ENCODE measurements at regions not wholly inside any gene's neighbourhood (a gene's known extent, or its start where the extent isn't known, plus 50 kb on each side); places are given as distances from the start of the nearest gene placed in this dataset.

GRCh38 chr4:157768419-157768818 is 404.4 kb downstream of the GASK1B start:
- H3K4me3 ChIP-seq (ENCODE audit: low read depth, poor library complexity, severe bottlenecking) = no peak overlapping the region
- WGBS, 2 donors = 36 to 38% methylated on average over 1 of the region's 1 CpG
- DNase-seq (ENCODE audit: low spot score in 2 of 2) = no peak
- TF ChIP-seq CTCF (IDR thresholded peaks at IDR 0.05) = no peak
- TF ChIP-seq POLR2A (IDR thresholded peaks at IDR 0.05) = no peak
- intact Hi-C loops (cut with DNase I; ENCODE audit: low total_unique reads) = no loop called here

GRCh38 chr4:157763490-157763889 is 409.3 kb downstream of the GASK1B start:
- intact Hi-C loops (cut with DNase I; ENCODE audit: low total_unique reads) = no loop called here
- no peak for TF ChIP-seq POLR2A (IDR thresholded peaks at IDR 0.05)
- no peak for TF ChIP-seq CTCF (IDR thresholded peaks at IDR 0.05)
- no peak overlapping the region for H3K4me3 ChIP-seq (ENCODE audit: low read depth, poor library complexity, severe bottlenecking)
- DNase-seq (ENCODE audit: low spot score in 2 of 2) = no peak
- WGBS, 2 donors = 54 to 70% methylated on average over 1 of the region's 1 CpG

GRCh38 chr4:157754410-157754809 is 418.4 kb downstream of the GASK1B start:
- TF ChIP-seq CTCF (IDR thresholded peaks at IDR 0.05) (no peak), POLR2A (IDR thresholded peaks at IDR 0.05) (no peak)
- DNase-seq (ENCODE audit: low spot score in 2 of 2) = no peak
- no peak overlapping the region for H3K4me3 ChIP-seq (ENCODE audit: low read depth, poor library complexity, severe bottlenecking)
- intact Hi-C loops (cut with DNase I; ENCODE audit: low total_unique reads) = no loop called here
- 82 to 85% methylated on average over 2 of the region's 2 CpGs for WGBS, 2 donors

GRCh38 chr4:157751631-157752030 is 421.2 kb downstream of the GASK1B start:
- DNase-seq (ENCODE audit: low spot score in 2 of 2) = no peak
- TF ChIP-seq CTCF (IDR thresholded peaks at IDR 0.05) (no peak), POLR2A (IDR thresholded peaks at IDR 0.05) (no peak)
- intact Hi-C loops (cut with DNase I; ENCODE audit: low total_unique reads) = no loop called here
- no peak overlapping the region for H3K4me3 ChIP-seq (ENCODE audit: low read depth, poor library complexity, severe bottlenecking)
- WGBS, 2 donors = 62 to 70% methylated on average over 2 of the region's 2 CpGs

- 48 to 54% methylated on average over 1 of the region's 1 CpG for WGBS, 2 donors
- intact Hi-C loops (cut with DNase I; ENCODE audit: low total_unique reads) = no loop called here
- DNase-seq (ENCODE audit: low spot score in 2 of 2) = no peak
- TF ChIP-seq POLR2A (IDR thresholded peaks at IDR 0.05) (no peak), CTCF (IDR thresholded peaks at IDR 0.05) (no peak)
- H3K4me3 ChIP-seq (ENCODE audit: low read depth, poor library complexity, severe bottlenecking) = no peak overlapping the region
Observed at GRCh38 chr4:157741642-157742041, 431.2 kb downstream of the GASK1B start.

GRCh38 chr4:157739242-157739641 is 433.6 kb downstream of the GASK1B start:
- no peak for TF ChIP-seq CTCF (IDR thresholded peaks at IDR 0.05)
- no peak for TF ChIP-seq POLR2A (IDR thresholded peaks at IDR 0.05)
- DNase-seq (ENCODE audit: low spot score in 2 of 2) = no peak
- WGBS, 2 donors = 40 to 45% methylated on average over 2 of the region's 2 CpGs
- intact Hi-C loops (cut with DNase I; ENCODE audit: low total_unique reads) = no loop called here
- H3K4me3 ChIP-seq (ENCODE audit: low read depth, poor library complexity, severe bottlenecking) = no peak overlapping the region

All from lower leg skin (tissue), 4 donors.